HG02642 (cell line): ENCODE measurements at regions not wholly inside any gene's neighbourhood (a gene's known extent, or its start where the extent isn't known, plus 50 kb on each side); places are given as distances from the start of the nearest gene placed in this dataset.
"Not testable (repeated sequence)": the region's sequence is repeated elsewhere in the genome, so short reads cannot be mapped to it uniquely, and the experiment has no call there.

Experiments used
- ATAC-seq: cut with Tn5 transposase; IDR thresholded peaks from one replicate; pipeline ENCODE4 v1.9.1; 2021; ENCODE audit warnings: mild to moderate bottlenecking; ENCODE audit not compliant: unreplicated experiment, poor library complexity

GRCh38 chr13:28607187-28607955, 51.6 kb upstream of the POMP start:
- no peak for ATAC-seq

GRCh38 chr13:28606466-28606865, 52.5 kb upstream of the POMP start:
- ATAC-seq = no peak

GRCh38 chr13:28605147-28605546, 53.8 kb upstream of the POMP start:
- ATAC-seq = not testable (repeated sequence)

- no peak for ATAC-seq
Observed at GRCh38 chr13:28603043-28603664, 55.8 kb upstream of the POMP start.

GRCh38 chr13:28602580-28602979, 56.4 kb upstream of the POMP start:
- no peak for ATAC-seq

GRCh38 chr13:28601581-28601980, 57.3 kb upstream of the POMP start:
- ATAC-seq = no peak

- ATAC-seq = no peak
Observed at GRCh38 chr13:28597641-28598040, 61.3 kb upstream of the POMP start.

- ATAC-seq = no peak
Observed at GRCh38 chr13:28590461-28590860, 68.5 kb upstream of the POMP start.

GRCh38 chr13:28588296-28588695, 70.6 kb upstream of the POMP start:
- ATAC-seq = no peak

- ATAC-seq = no peak
Observed at GRCh38 chr13:28587174-28587540, 71.8 kb upstream of the POMP start.

- ATAC-seq = no peak
Observed at GRCh38 chr13:28586439-28587173, 72.3 kb upstream of the POMP start.

GRCh38 chr13:28585561-28585960, 73.4 kb upstream of the POMP start:
- ATAC-seq = no peak

GRCh38 chr13:28584873-28585381, 74.0 kb upstream of the POMP start:
- no peak for ATAC-seq

- ATAC-seq = no peak
Observed at GRCh38 chr13:28583651-28584091, 75.3 kb upstream of the POMP start.

- no peak for ATAC-seq
Observed at GRCh38 chr13:28582892-28583240, 76.1 kb upstream of the POMP start.

GRCh38 chr13:28582225-28582891, 76.6 kb upstream of the POMP start:
- ATAC-seq = no peak

GRCh38 chr13:28581451-28581850, 77.5 kb upstream of the POMP start:
- ATAC-seq = no peak

- no peak for ATAC-seq
Observed at GRCh38 chr13:28579736-28580135, 79.2 kb upstream of the POMP start.

- ATAC-seq = no peak
Observed at GRCh38 chr13:28579322-28579721, 79.6 kb upstream of the POMP start.

GRCh38 chr13:28576067-28576466, 81.1 kb upstream of the FLT1 start:
- no peak for ATAC-seq

- no peak for ATAC-seq
Observed at GRCh38 chr13:28575200-28575599, 80.3 kb upstream of the FLT1 start.
